ENCODE measurements at regions not wholly inside any gene's neighbourhood (a gene's known extent, or its start where the extent isn't known, plus 50 kb on each side); places are given as distances from the start of the nearest gene placed in this dataset.

DNA sequence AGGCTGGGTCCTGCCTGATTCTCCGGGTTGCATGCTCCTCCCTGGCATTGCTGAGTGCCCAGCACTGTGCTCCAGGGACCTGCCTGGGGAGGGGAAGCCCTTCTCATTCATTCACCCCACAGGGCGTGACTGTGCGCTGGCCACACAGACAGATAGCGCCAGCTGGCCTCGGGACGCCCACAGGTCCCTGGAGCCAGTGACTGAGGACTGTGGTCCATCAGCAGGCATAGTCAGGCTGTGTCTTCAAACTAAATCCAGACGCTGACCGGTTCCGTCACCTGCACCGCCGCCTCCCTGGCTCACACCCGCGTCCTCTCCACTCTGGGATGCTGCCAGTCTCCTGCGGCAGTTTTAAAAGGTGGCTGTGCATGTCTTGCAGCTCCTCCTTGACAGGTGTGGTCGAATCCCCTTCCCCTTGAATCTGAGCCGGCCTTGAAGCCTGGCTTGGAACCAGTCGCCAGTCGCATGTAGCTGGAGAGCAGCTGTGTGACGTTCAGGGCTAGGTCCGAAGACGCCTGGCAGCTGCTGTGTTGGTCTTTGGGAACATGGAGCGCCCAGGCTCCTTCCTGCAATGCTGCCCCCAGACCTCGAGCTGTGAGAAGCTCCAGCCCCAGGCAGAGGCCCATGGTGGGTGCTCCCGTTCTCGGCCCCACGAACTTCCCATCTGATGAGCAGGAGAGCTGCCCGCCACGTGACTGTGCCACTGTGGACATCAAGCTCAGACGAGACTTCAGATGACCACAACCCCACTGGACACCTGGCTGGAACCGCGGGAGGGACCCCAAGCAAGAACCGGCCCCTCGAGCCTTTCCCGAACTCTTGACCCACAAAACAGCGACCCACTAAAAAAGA, 94.1 kb downstream of the ADRA2C start:
- no peak overlapping the region for H3K4me3 ChIP-seq (replicated peaks in 1 of 2; ENCODE audit: low read depth in 2 of 2, low read length in 2 of 2)
- DNase-seq (ENCODE audit: low read depth in 2 of 2): no peak
- TF ChIP-seq, protein P1, sequence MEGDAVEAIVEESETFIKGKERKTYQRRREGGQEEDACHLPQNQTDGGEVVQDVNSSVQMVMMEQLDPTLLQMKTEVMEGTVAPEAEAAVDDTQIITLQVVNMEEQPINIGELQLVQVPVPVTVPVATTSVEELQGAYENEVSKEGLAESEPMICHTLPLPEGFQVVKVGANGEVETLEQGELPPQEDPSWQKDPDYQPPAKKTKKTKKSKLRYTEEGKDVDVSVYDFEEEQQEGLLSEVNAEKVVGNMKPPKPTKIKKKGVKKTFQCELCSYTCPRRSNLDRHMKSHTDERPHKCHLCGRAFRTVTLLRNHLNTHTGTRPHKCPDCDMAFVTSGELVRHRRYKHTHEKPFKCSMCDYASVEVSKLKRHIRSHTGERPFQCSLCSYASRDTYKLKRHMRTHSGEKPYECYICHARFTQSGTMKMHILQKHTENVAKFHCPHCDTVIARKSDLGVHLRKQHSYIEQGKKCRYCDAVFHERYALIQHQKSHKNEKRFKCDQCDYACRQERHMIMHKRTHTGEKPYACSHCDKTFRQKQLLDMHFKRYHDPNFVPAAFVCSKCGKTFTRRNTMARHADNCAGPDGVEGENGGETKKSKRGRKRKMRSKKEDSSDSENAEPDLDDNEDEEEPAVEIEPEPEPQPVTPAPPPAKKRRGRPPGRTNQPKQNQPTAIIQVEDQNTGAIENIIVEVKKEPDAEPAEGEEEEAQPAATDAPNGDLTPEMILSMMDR (IDR thresholded peaks at IDR 0.05; ENCODE audit: low read depth, low read length): no peak

DNA sequence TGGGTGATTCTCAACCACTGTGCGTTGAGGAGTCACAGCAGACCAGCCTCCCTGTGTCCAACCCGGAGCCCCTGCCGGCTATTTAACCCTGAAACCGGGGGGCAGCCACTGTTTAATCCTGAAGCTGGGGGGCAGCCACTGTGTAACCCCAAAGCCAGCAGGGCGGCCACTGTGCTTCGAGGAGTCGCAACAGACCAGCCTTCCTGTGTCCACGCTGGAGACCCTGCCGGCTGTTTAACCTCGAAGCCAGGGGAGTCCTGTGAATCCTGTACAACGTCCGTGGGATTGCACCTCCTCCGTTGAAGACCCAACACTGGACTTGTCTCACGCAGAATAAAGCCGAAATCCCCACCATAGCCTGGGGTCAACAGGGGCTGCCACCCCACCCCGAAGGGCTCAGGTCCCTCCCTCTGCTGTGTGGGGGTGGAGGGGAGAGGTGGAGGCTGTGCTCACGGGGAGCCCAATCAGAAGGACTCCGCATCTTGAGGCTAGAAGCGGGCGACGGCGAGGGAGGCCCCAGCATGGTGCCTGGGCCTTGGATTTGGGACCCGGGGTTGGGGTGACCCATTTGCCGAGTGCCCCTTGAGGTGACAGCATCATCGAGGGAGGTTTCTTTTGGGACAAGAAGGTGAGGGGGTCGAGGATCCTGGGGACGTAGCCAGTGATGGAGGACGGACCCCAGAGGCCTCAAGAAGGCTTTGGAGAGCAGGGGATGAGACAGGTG, 94.9 kb downstream of the ADRA2C start:
- TF ChIP-seq, protein P1 (IDR thresholded peaks at IDR 0.05; ENCODE audit: low read depth, low read length): no peak
- DNase-seq (ENCODE audit: low read depth in 2 of 2): no peak
- no peak overlapping the region for H3K4me3 ChIP-seq (replicated peaks in 1 of 2; ENCODE audit: low read depth in 2 of 2, low read length in 2 of 2)

DNA sequence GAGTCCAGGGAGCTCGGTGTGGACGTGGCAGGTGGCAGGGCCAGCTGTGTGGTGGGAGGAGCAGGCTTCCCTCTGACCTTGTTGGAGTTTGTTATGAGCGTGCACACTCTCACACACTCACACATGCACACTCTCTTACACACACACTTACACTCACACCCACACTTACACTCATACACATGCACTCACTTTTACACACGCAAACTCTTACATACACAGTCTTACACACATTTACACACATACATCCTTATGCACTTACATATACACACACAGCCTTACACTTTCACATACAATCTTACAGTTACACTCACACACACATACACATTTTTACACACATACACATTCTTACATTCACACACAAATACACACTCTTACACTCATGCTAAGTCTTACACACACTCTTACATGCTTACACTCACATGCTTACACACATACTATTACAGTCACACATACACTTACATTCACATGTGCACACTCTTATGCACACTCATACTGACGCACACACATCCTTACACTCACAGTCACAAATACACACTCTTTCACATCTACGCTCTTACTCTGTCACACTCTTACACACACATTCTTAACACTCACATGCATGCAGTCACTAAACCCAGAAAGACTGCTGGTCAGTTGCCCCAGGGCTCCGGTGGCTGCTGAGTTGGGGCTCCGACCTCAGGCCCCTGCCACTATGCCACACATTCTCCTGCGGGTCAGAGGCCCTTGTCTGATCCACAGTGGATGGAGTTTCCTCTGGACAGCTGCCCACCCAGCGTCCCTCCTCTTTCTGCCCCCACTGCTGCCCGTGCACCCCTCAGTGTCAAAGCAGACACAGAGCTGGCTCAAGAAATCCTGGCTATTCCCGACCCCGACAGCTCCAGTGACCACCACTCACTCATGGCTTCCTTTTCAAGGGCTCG, 95.8 kb downstream of the ADRA2C start:
- TF ChIP-seq, protein P1 (IDR thresholded peaks at IDR 0.05; ENCODE audit: low read depth, low read length): no peak
- H3K4me3 ChIP-seq (replicated peaks in 1 of 2; ENCODE audit: low read depth in 2 of 2, low read length in 2 of 2): no peak overlapping the region

DNA sequence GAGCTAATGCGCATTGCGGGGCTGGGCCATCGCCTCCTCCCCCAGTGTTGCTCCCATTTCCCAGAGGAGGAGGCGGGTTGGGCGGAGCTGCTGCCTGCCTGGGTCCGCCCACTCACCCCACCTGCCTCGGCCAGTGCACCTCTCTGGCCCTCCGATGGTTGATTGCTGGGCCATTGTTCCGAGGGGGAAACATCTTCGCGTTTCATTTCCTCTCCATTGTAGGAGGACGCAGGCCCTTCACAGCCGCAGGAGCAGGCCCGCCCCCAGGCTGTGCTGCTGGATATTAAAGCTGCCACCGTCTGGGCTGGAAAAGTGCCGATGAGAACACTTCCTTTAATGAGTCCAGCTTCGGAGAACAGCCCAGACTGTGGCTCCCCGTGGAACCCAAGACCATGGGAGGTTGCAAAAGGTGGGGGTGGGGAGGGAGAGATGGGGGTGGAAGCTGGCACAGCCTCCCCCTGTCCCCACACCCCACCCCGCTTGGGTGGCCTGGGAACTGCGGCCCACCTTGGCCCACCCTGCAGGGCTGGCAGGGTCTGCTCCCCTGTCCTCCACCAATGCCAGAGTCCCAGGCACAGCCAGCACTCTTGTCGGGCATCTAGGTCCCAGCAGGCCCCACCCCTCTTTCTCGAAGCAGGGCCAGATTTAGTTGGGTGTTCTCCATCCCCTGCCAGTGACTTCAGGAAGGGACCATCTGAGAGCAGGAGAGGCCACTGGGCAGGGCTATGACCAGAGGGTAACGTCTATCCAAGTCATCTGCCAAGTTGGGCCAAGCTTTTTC, 96.6 kb downstream of the ADRA2C start:
- no peak for DNase-seq (ENCODE audit: low read depth in 2 of 2)
- no peak overlapping the region for H3K4me3 ChIP-seq (replicated peaks in 1 of 2; ENCODE audit: low read depth in 2 of 2, low read length in 2 of 2)
- TF ChIP-seq, protein P1 (IDR thresholded peaks at IDR 0.05; ENCODE audit: low read depth, low read length): no peak

More for the DNA sequence above, 95.8 kb downstream of the ADRA2C start:
- DNase-seq (ENCODE audit: low read depth in 2 of 2): no peak

DNA sequence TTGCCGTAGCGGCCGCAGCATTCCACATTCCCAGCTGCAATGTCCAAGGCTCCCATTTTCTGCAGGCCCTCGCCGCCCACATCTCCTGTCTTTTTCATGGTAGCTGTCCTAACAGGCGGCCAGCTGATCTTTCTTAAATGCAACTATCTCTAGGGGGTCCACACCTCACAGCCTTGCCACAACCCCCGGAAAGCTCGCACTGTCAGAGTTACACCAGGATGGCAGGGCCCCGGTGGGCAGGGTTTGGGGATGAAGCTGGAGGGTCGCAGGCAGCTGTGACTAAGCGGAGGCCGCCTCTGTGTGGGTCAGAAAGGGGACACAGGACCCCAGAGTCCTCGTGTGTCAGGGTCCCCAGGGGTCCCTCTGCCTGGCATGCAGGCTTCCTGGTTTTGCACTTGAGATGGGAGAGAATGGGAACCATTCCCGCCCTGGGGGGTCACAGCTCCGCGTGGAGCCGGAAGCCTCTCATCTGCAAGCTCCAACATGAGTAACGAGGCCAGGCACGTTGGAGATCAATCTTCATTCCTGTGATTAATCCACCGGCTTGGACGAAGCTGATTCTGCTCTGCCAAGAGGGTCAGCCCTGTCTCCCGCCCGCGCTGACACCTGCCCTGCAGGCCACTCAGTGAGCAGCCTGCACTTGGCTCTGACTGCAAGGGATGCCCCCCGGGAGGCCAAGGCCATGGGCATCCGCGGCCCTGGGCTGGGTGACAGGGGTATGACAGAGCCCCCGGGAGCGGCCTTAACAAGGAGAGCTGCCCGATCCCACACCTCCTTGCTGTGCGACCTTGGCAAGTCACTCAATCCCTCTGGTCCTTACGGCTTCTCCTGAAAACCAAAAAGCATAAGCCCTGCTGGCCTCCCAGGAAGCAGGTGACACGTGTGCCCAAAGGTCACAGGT, 97.9 kb downstream of the ADRA2C start:
- H3K4me3 ChIP-seq (replicated peaks in 1 of 2; ENCODE audit: low read depth in 2 of 2, low read length in 2 of 2): no peak overlapping the region

More for the DNA sequence above, 97.9 kb downstream of the ADRA2C start:
- TF ChIP-seq, protein P1 (IDR thresholded peaks at IDR 0.05; ENCODE audit: low read depth, low read length): no peak
- no peak for DNase-seq (ENCODE audit: low read depth in 2 of 2)
